SU-DHL-6 (cell line): ENCODE measurements at regions not wholly inside any gene's neighbourhood (a gene's known extent, or its start where the extent isn't known, plus 50 kb on each side); places are given as distances from the start of the nearest gene placed in this dataset.

Experiments used
- H2AFZ ChIP-seq: fragments of 200-600 bp; sonication (generic); 2 replicates; pipeline ENCODE4 v1.6.1; 2014; ENCODE audit warnings: low read depth, mild to moderate bottlenecking, moderate library complexity, mixed read lengths, antibody characterized with exemption, low read length; ENCODE audit not compliant: severe bottlenecking
- H3F3A ChIP-seq: fragments of 200-600 bp; shearing (Covaris generic); 2 replicates; pipeline ENCODE4 v1.6.0; 2016; ENCODE audit warnings: antibody characterized with exemption, mild to moderate bottlenecking; ENCODE audit not compliant: insufficient read depth
- H3K27ac ChIP-seq: fragments of 200-600 bp; sonication (generic); 2 replicates; pipeline ENCODE4 v1.5.1; 2016; ENCODE audit warnings: low read depth, mild to moderate bottlenecking, low read length, moderate library complexity, mixed read lengths
- H3K27me3 ChIP-seq: fragments of 200-600 bp; sonication (generic), shearing (Covaris generic); 2 replicates; pipeline ENCODE4 v1.6.0; 2014; ENCODE audit warnings: mild to moderate bottlenecking, low read length
- H3K36me3 ChIP-seq: fragments of 200-600 bp; sonication (generic); 2 replicates; pipeline ENCODE4 v1.6.1; 2014; ENCODE audit warnings: mild to moderate bottlenecking, low read length, mixed read lengths
- H3K4me2 ChIP-seq: fragments of 300-600, 200-600 bp; shearing (Covaris generic), sonication (generic); 2 replicates; pipeline ENCODE4 v1.6.0; 2014; ENCODE audit warnings: low read length, low read depth, mild to moderate bottlenecking; ENCODE audit not compliant: poor library complexity, severe bottlenecking
- H3K4me3 ChIP-seq: fragments of 200-600 bp; sonication (generic); 2 replicates; pipeline ENCODE4 v1.5.1; 2014; ENCODE audit warnings: antibody characterized with exemption, low read length, mild to moderate bottlenecking, mixed read lengths; ENCODE audit not compliant: insufficient read depth, poor library complexity, severe bottlenecking
- H3K79me2 ChIP-seq: fragments of 200-600 bp; sonication (generic); 2 replicates; pipeline ENCODE4 v1.6.1; 2014; ENCODE audit warnings: mild to moderate bottlenecking, low read length, moderate library complexity; ENCODE audit not compliant: insufficient read depth
- H3K9ac ChIP-seq: fragments of 200-600 bp; sonication (generic); 2 replicates; pipeline ENCODE4 v1.7.0; 2014; ENCODE audit warnings: mild to moderate bottlenecking, low read length
- H3K9me2 ChIP-seq: fragments of 200-600 bp; sonication (generic); replicated peaks from 2 replicates; pipeline ENCODE4 v1.6.1; 2014; ENCODE audit warnings: low read length; ENCODE audit not compliant: insufficient read depth
- H3K9me3 ChIP-seq: fragments of 200-600 bp; sonication (generic); 2 replicates; pipeline ENCODE4 v1.6.1; 2014; ENCODE audit warnings: low read length, mixed read lengths; ENCODE audit not compliant: insufficient read depth
- H4K20me1 ChIP-seq: fragments of 200-600 bp; sonication (generic); 2 replicates; pipeline ENCODE4 v1.6.1; 2014; ENCODE audit warnings: low read depth, mild to moderate bottlenecking, antibody characterized with exemption, low read length, moderate library complexity, mixed read lengths
- CTCF ChIP-seq: fragments of 200-600 bp; sonication (generic); IDR thresholded peaks from one replicate; pipeline ENCODE4 v1.5.1; 2017; ENCODE audit warnings: antibody characterized with exemption, mild to moderate bottlenecking, low read length, moderate library complexity; ENCODE audit not compliant: insufficient read depth, poor library complexity, severe bottlenecking
- EZH2phosphoT487 ChIP-seq: fragments of 200-600 bp; sonication (generic), shearing (Covaris generic); conservative IDR thresholded peaks from 2 replicates; pipeline ENCODE4 v1.6.1; 2018; ENCODE audit warnings: mild to moderate bottlenecking, antibody characterized with exemption, low read length, moderate library complexity, mixed read lengths

- Histone ChIP-seq H3K9me2 (no peaks in the 10 kb centered on the region), H3K4me2 (no peak overlapping the region), H3K27ac (no peak overlapping the region)
These were observed 235.5 kb downstream of the SKIDA1 start for GRCh38 chr10:21289961-21290360.

GRCh38 chr10:21289271-21289670, 236.2 kb downstream of the SKIDA1 start:
- no peak overlapping the region for H3K27ac ChIP-seq
- H4K20me1 ChIP-seq = no peaks in the 10 kb centered on the region
- H3K9me2 ChIP-seq = no peaks in the 10 kb centered on the region
- no peak overlapping the region for H2AFZ ChIP-seq
- H3K4me2 ChIP-seq = no peak overlapping the region
- H3K36me3 ChIP-seq = no peaks in the 10 kb centered on the region
- no peak overlapping the region for H3K9ac ChIP-seq
- no peaks in the 10 kb centered on the region for H3F3A ChIP-seq
- no peaks in the 10 kb centered on the region for H3K27me3 ChIP-seq
- no peaks in the 10 kb centered on the region for H3K9me3 ChIP-seq
- no peaks in the 10 kb centered on the region for H3K79me2 ChIP-seq
- no peak for TF ChIP-seq EZH2phosphoT487
- TF ChIP-seq CTCF = no peak
- H3K4me3 ChIP-seq = no peak overlapping the region

More at GRCh38 chr10:21289961-21290360, 235.5 kb downstream of the SKIDA1 start:
- Histone ChIP-seq H3K36me3 (no peaks in the 10 kb centered on the region), H3K4me3 (no peak overlapping the region), H2AFZ (no peak overlapping the region), H3K9me3 (no peaks in the 10 kb centered on the region), H4K20me1 (no peaks in the 10 kb centered on the region), H3K9ac (no peak overlapping the region), H3K79me2 (no peaks in the 10 kb centered on the region), H3F3A (no peaks in the 10 kb centered on the region), H3K27me3 (no peaks in the 10 kb centered on the region)
- no peak for TF ChIP-seq EZH2phosphoT487
- TF ChIP-seq CTCF = no peak

GRCh38 chr10:21285742-21286331, 239.6 kb downstream of the SKIDA1 start:
- Histone ChIP-seq H4K20me1 (no peaks in the 10 kb centered on the region), H3K27me3 (no peaks in the 10 kb centered on the region), H3K9me3 (no peaks in the 10 kb centered on the region), H3K9ac (no peak overlapping the region), H3K4me2 (no peak overlapping the region), H3F3A (no peaks in the 10 kb centered on the region), H2AFZ (no peak overlapping the region), H3K36me3 (no peaks in the 10 kb centered on the region), H3K79me2 (no peaks in the 10 kb centered on the region), H3K4me3 (no peak overlapping the region), H3K27ac (no peak overlapping the region), H3K9me2 (no peaks in the 10 kb centered on the region)
- TF ChIP-seq CTCF (no peak), EZH2phosphoT487 (no peak)

GRCh38 chr10:21285207-21285606, 240.3 kb downstream of the SKIDA1 start:
- H3K4me2 ChIP-seq = no peak overlapping the region
- H3K4me3 ChIP-seq = no peak overlapping the region
- H4K20me1 ChIP-seq = no peaks in the 10 kb centered on the region
- no peak overlapping the region for H2AFZ ChIP-seq
- no peaks in the 10 kb centered on the region for H3K27me3 ChIP-seq
- H3K9me2 ChIP-seq = no peaks in the 10 kb centered on the region
- no peak overlapping the region for H3K9ac ChIP-seq
- no peaks in the 10 kb centered on the region for H3F3A ChIP-seq
- TF ChIP-seq CTCF (no peak), EZH2phosphoT487 (no peak)
- no peaks in the 10 kb centered on the region for H3K36me3 ChIP-seq
- H3K79me2 ChIP-seq = no peaks in the 10 kb centered on the region
- no peak overlapping the region for H3K27ac ChIP-seq
- H3K9me3 ChIP-seq = no peaks in the 10 kb centered on the region
